Nephron (organoid): ENCODE measurements at regions not wholly inside any gene's neighbourhood (a gene's known extent, or its start where the extent isn't known, plus 50 kb on each side); places are given as distances from the start of the nearest gene placed in this dataset.

Source experiments
- H3K27ac Mint-ChIP-seq, 3 experiments: 2 replicates each; pipeline ENCODE4 v1.8.0; 2020; ENCODE audit warnings: mixed read lengths in 3 of 3, mild to moderate bottlenecking in 2 of 3, moderate library complexity in 1 of 3
- H3K27me3 Mint-ChIP-seq: 2 replicates; pipeline ENCODE4 v1.8.0; 2021; ENCODE audit warnings: low read depth, mild to moderate bottlenecking, moderate library complexity, mixed read lengths
- H3K36me3 Mint-ChIP-seq: 2 replicates; pipeline ENCODE4 v1.8.0; 2020; ENCODE audit warnings: low read depth, mixed read lengths
- H3K4me1 Mint-ChIP-seq: 2 replicates; pipeline ENCODE4 v1.8.0; 2020; ENCODE audit warnings: mixed read lengths
- H3K4me3 Mint-ChIP-seq, 3 experiments: 2 replicates each; pipeline ENCODE4 v1.8.0; 2020; ENCODE audit warnings: mild to moderate bottlenecking in 3 of 3, mixed read lengths in 3 of 3, moderate library complexity in 2 of 3
- H3K9me3 Mint-ChIP-seq: 2 replicates; pipeline ENCODE4 v1.8.0; 2020; ENCODE audit warnings: mixed read lengths
- TF ChIP-seq, protein P1 (sequence below), 3 experiments: fragments of 200-600 bp; sonication (generic); IDR thresholded peaks; one replicate each; pipeline ENCODE4 v1.5.0; 2021; ENCODE audit warnings: antibody characterized with exemption in 3 of 3; ENCODE audit not compliant: unreplicated experiment in 3 of 3

- peaks cover 8% of the 10 kb centered on the region for H3K9me3 Mint-ChIP-seq
- H3K27ac Mint-ChIP-seq, result peak overlapping the region in 1 of 3 experiments; percentile 33
- H3K4me1 Mint-ChIP-seq, result peaks cover 29% of the 10 kb centered on the region
- peaks cover 15% of the 10 kb centered on the region for H3K27me3 Mint-ChIP-seq
- TF ChIP-seq, protein P1, sequence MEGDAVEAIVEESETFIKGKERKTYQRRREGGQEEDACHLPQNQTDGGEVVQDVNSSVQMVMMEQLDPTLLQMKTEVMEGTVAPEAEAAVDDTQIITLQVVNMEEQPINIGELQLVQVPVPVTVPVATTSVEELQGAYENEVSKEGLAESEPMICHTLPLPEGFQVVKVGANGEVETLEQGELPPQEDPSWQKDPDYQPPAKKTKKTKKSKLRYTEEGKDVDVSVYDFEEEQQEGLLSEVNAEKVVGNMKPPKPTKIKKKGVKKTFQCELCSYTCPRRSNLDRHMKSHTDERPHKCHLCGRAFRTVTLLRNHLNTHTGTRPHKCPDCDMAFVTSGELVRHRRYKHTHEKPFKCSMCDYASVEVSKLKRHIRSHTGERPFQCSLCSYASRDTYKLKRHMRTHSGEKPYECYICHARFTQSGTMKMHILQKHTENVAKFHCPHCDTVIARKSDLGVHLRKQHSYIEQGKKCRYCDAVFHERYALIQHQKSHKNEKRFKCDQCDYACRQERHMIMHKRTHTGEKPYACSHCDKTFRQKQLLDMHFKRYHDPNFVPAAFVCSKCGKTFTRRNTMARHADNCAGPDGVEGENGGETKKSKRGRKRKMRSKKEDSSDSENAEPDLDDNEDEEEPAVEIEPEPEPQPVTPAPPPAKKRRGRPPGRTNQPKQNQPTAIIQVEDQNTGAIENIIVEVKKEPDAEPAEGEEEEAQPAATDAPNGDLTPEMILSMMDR (IDR thresholded peaks at IDR 0.05; ENCODE audit: unreplicated experiment in 3 of 3), result no peak
- no peaks in the 10 kb centered on the region for H3K36me3 Mint-ChIP-seq
- no peak overlapping the region for H3K4me3 Mint-ChIP-seq
Observed at GRCh38 chr10:44199991-44200655, 184.8 kb downstream of the CXCL12 start.

GRCh38 chr10:44199267-44199666, 185.6 kb downstream of the CXCL12 start:
- peak overlapping the region in 2 of 3 experiments; percentile 94 to 97 for H3K27ac Mint-ChIP-seq
- peaks cover 8% of the 10 kb centered on the region for H3K9me3 Mint-ChIP-seq
- TF ChIP-seq, protein P1 (IDR thresholded peaks at IDR 0.05; ENCODE audit: unreplicated experiment in 3 of 3), result no peak
- peaks cover 28% of the 10 kb centered on the region for H3K4me1 Mint-ChIP-seq
- H3K4me3 Mint-ChIP-seq, result no peak overlapping the region
- H3K27me3 Mint-ChIP-seq, result peaks cover 15% of the 10 kb centered on the region
- H3K36me3 Mint-ChIP-seq, result no peaks in the 10 kb centered on the region

GRCh38 chr10:44198780-44199097, 186.2 kb downstream of the CXCL12 start:
- Mint-ChIP-seq H3K9me3 (peaks cover 8% of the 10 kb centered on the region), H3K4me3 (no peak overlapping the region), H3K27ac (peak overlapping the region; percentile 54 to 97 (median 94)), H3K4me1 (peaks cover 33% of the 10 kb centered on the region), H3K27me3 (peaks cover 15% of the 10 kb centered on the region), H3K36me3 (no peaks in the 10 kb centered on the region)
- TF ChIP-seq, protein P1 (IDR thresholded peaks at IDR 0.05; ENCODE audit: unreplicated experiment in 3 of 3), result no peak

GRCh38 chr10:44198096-44198779, 186.7 kb downstream of the CXCL12 start:
- H3K27me3 Mint-ChIP-seq, result peaks cover 15% of the 10 kb centered on the region
- H3K4me3 Mint-ChIP-seq, result peak overlapping the region in 1 of 3 experiments; percentile 7
- H3K27ac Mint-ChIP-seq, result peak overlapping the region; percentile 54 to 97 (median 94)
- peaks cover 38% of the 10 kb centered on the region for H3K4me1 Mint-ChIP-seq
- H3K9me3 Mint-ChIP-seq, result peaks cover 8% of the 10 kb centered on the region
- TF ChIP-seq, protein P1 (IDR thresholded peaks at IDR 0.05; ENCODE audit: unreplicated experiment in 3 of 3), result no peak
- H3K36me3 Mint-ChIP-seq, result no peaks in the 10 kb centered on the region

DNA sequence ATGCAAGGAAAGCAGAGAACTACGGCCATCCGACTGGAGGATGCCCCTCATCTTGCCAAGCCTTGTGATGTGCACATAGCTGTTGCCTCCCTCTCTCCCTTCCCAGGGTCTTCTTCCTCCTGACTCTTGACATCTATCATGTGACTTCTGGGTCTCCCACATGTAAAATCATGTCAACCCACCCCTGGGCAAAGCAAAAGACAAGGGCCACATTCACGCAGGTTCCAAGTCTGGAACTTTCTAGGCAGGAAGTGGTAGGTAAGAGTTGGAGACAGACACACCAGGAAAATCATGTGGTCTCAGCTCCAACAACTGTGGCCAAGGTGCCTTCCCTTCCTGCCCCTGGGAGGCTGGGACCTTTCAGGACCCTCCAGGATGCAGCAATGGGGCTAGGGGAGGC, 187.3 kb downstream of the CXCL12 start:
- Mint-ChIP-seq H3K27me3 (peaks cover 11% of the 10 kb centered on the region), H3K4me3 (no peak overlapping the region), H3K4me1 (peaks cover 43% of the 10 kb centered on the region), H3K27ac (peak overlapping the region; percentile 54 to 97 (median 94)), H3K9me3 (peaks cover 11% of the 10 kb centered on the region), H3K36me3 (no peaks in the 10 kb centered on the region)
- TF ChIP-seq, protein P1 (IDR thresholded peaks at IDR 0.05; ENCODE audit: unreplicated experiment in 3 of 3), result no peak
